ENCODE measurements at regions not wholly inside any gene's neighbourhood (a gene's known extent, or its start where the extent isn't known, plus 50 kb on each side); places are given as distances from the start of the nearest gene placed in this dataset.

DNA sequence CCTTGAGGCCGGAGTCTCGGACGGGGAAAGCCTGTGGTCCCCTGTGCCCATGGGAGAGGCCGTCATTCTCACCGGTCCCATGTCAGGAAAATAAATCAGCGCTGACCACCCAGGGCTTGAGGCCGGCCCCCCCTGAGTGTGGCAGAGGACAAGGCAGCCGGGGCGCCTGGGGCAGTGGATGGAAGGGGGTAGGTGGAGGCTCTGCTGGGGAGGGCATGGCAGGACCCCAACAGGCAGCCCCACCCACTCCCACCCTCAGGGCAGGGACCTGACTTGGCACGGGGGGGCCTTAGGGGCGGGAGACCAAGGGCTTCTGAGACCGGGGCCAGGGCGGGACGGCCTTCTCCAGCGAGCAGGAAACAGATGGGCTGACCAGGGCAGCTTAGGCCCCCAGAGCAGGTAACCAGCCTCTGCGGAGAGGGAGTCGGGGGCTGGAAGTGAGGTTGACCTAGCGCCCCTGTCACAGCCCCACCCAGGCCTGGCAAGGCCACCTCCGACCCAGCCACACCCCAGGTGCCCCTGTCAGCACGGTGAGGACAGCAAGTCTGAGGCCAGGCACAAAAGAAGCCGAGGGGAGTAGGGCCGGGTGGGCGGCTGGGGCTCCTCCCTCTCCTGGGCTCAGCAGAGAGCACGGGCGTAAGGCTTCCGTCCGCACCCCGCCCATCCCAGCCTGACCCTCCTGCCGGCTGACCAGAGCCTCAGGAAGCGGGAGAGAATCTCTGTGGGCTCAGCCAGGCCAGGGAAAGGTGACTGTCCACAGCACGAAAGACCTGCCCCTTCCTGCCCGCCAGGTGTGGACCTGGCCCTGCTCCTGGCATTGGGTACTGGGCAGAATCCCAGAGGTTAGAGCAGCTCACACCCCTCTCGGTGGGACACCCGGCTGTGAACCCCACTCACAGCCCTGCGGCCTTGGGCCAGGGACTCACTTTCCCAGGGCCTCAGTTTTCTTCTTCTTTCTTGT lies 87.4 kb downstream of the FOXL3 start:
- H2AFZ ChIP-seq (ENCODE audit: low read depth, low read length): no peak overlapping the region
- no peaks in the 10 kb centered on the region for H3K36me3 ChIP-seq (ENCODE audit: control insufficient read depth in 2 of 2, extremely low read depth in 1 of 2, insufficient read depth in 2 of 2, low read length in 2 of 2)
- H3K9ac ChIP-seq (replicated peaks; ENCODE audit: extremely low read depth, insufficient read depth, low read length): no peak overlapping the region
- H3K27me3 ChIP-seq (ENCODE audit: control insufficient read depth in 2 of 2, insufficient read depth in 2 of 2, low read length in 2 of 2): peaks cover 0 to 1% of the 10 kb centered on the region in 2 experiments
- no peaks in the 10 kb centered on the region for H3K9me1 ChIP-seq (replicated peaks; ENCODE audit: control insufficient read depth, extremely low read depth, insufficient read depth, low read length)
- TF ChIP-seq EZH2 (IDR thresholded peaks at IDR 0.05; ENCODE audit: borderline replicate concordance, low read depth, low read length, severe bottlenecking): no peak
- DNase-seq (ENCODE audit: low read depth, low spot score) (no peak), FAIRE-seq (no peak)
- BruUV-seq (replicated peaks): no TSS peak
- intact Hi-C loops (cut with micrococcal nuclease): no loop called here
- ChIA-PET CTCF (no interaction called here), POLR2A (no interaction called here)
- no peak overlapping the region for H3K4me2 ChIP-seq (ENCODE audit: insufficient read depth, low read length)
- no peaks in the 10 kb centered on the region for H3K79me2 ChIP-seq (ENCODE audit: control insufficient read depth, insufficient read depth, low read length)
- H3K4me1 ChIP-seq (ENCODE audit: control insufficient read depth, extremely low read depth, insufficient read depth, low read length): peaks cover 20% of the 10 kb centered on the region
- H3K4me3 ChIP-seq (replicated peaks in 1 of 3; ENCODE audit: insufficient read depth in 1 of 3, low read depth in 1 of 3, low read length in 3 of 3): no peak overlapping the region
- no peak overlapping the region for H3K27ac ChIP-seq (ENCODE audit: insufficient read depth, low read depth, low read length)
- H3K9me3 ChIP-seq (replicated peaks; ENCODE audit: control insufficient read depth, insufficient read depth, low read length): no peaks in the 10 kb centered on the region
- H4K20me1 ChIP-seq (replicated peaks; ENCODE audit: control insufficient read depth, extremely low read depth, insufficient read depth, low read length): no peaks in the 10 kb centered on the region
- dilution Hi-C loops (cut with MboI; ENCODE audit: extremely low pct_ligation_motif_present, low sequenced_read_pairs): no loop called here

DNA sequence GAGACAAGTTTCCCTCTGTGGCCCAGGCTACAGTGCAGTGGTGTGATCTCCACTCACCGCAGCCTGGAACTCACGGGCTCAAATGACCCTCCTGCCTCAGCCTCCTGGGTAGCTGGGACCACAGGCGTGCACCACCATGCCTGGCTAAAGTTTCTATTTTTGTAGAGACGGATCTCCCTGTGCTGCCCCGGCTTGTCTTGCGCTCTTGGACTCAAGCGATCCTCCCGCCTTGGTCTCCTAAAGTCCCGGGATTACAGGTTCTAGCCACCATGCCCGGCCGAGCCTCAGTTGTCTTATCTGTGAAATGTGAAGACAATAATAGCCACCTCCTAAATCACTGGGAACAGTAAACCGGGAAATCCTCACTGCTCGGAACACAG lies 88.1 kb downstream of the FOXL3 start:
- no peak overlapping the region for H3K4me2 ChIP-seq (ENCODE audit: insufficient read depth, low read length)
- POLR2A ChIA-PET: no interaction called here
- no peaks in the 10 kb centered on the region for H3K36me3 ChIP-seq (ENCODE audit: control insufficient read depth in 2 of 2, extremely low read depth in 1 of 2, insufficient read depth in 2 of 2, low read length in 2 of 2)
- H3K79me2 ChIP-seq (ENCODE audit: control insufficient read depth, insufficient read depth, low read length): no peaks in the 10 kb centered on the region
- peaks cover 0 to 7% of the 10 kb centered on the region in 2 experiments for H3K27me3 ChIP-seq (ENCODE audit: control insufficient read depth in 2 of 2, insufficient read depth in 2 of 2, low read length in 2 of 2)
- CTCF ChIA-PET: no interaction called here
- no peaks in the 10 kb centered on the region for H3K9me1 ChIP-seq (replicated peaks; ENCODE audit: control insufficient read depth, extremely low read depth, insufficient read depth, low read length)
- H3K4me3 ChIP-seq (replicated peaks in 1 of 3; ENCODE audit: insufficient read depth in 1 of 3, low read depth in 1 of 3, low read length in 3 of 3): no peak overlapping the region
- dilution Hi-C loops (cut with MboI; ENCODE audit: extremely low pct_ligation_motif_present, low sequenced_read_pairs) (no loop called here), intact Hi-C loops (cut with micrococcal nuclease) (no loop called here)
- no peak for TF ChIP-seq POLR2A (IDR thresholded peaks at IDR 0.05; ENCODE audit: low read depth, low read length)
- no peak for TF ChIP-seq GATA2 (IDR thresholded peaks at IDR 0.05; ENCODE audit: insufficient read depth, insufficient read length, low read depth, low read length)
- DNase-seq (ENCODE audit: low read depth, low spot score): no peak
- no peaks in the 10 kb centered on the region for H3K9me3 ChIP-seq (replicated peaks; ENCODE audit: control insufficient read depth, insufficient read depth, low read length)
- FAIRE-seq: no peak
- no peak overlapping the region for H3K9ac ChIP-seq (replicated peaks; ENCODE audit: extremely low read depth, insufficient read depth, low read length)
- BruUV-seq (replicated peaks): no TSS peak
- H2AFZ ChIP-seq (ENCODE audit: low read depth, low read length): no peak overlapping the region
- H3K27ac ChIP-seq (ENCODE audit: insufficient read depth, low read depth, low read length): no peak overlapping the region
- H4K20me1 ChIP-seq (replicated peaks; ENCODE audit: control insufficient read depth, extremely low read depth, insufficient read depth, low read length): no peaks in the 10 kb centered on the region
- H3K4me1 ChIP-seq (ENCODE audit: control insufficient read depth, extremely low read depth, insufficient read depth, low read length): peaks cover 20% of the 10 kb centered on the region

Data from endothelial cell of umbilical vein (primary cell).